Spinal cord (tissue), 9 donors: ENCODE measurements at regions not wholly inside any gene's neighbourhood (a gene's known extent, or its start where the extent isn't known, plus 50 kb on each side); places are given as distances from the start of the nearest gene placed in this dataset.
A peak's percentile ranks its signal among the peaks of the same experiment; 100 is the strongest.
"Not testable (repeated sequence)": the region's sequence is repeated elsewhere in the genome, so short reads cannot be mapped to it uniquely, and the experiment has no call there.

Source experiments
- DNase-seq, 6 donors: peaks; one replicate each; pipeline versions ENCODE4 v3.0.0 to v3.0.0-alpha.2; 2013 to 2015; ENCODE audit warnings: low spot score in 6 of 6, low read depth in 4 of 6
- H3K27ac ChIP-seq: one replicate; pipeline ENCODE4 v1.5.1; 2013; ENCODE audit warnings: low read depth, low read length, control low read depth
- H3K27me3 ChIP-seq: one replicate; pipeline ENCODE4 v1.6.1; 2013; ENCODE audit warnings: low read length; ENCODE audit not compliant: control insufficient read depth, insufficient read depth
- H3K36me3 ChIP-seq: one replicate; pipeline ENCODE4 v1.6.1; 2013; ENCODE audit warnings: low read length; ENCODE audit not compliant: control insufficient read depth, insufficient read depth
- H3K4me1 ChIP-seq: one replicate; pipeline ENCODE4 v1.6.1; 2013; ENCODE audit warnings: low read length; ENCODE audit not compliant: control insufficient read depth, insufficient read depth
- H3K4me3 ChIP-seq: one replicate; pipeline ENCODE4 v1.5.1; 2013; ENCODE audit warnings: low read depth, low read length, control low read depth
- H3K9me3 ChIP-seq: one replicate; pipeline ENCODE4 v1.6.1; 2013; ENCODE audit warnings: low read length; ENCODE audit not compliant: control insufficient read depth, insufficient read depth
- WGBS: methylation state at CpG from one replicate; pipeline ENCODE4 v1.1.5; 2013; ENCODE audit warnings: missing lambda C conversion rate; ENCODE audit not compliant: insufficient coverage; 5-methylcytosine and 5-hydroxymethylcytosine counted together
- donor health status: healthy.

DNA sequence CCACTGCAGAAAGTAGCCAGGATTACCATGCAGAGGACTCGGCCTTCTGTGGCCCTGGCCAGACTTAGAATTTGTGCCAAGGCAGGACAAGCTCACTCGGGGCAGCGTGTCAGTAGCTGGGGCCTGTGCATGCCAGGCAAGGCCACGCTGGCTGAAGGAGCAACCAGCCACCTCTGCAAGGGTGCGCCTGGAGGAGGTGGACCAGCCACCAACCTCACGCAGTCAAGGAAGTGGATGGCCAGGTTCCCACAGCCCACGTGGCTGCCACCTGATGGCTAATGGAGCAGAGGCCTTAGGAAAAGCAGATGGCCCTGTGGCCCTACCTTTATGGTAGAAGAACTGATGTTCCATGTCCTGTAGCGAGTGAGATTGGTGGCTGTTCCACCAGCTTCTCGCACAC is 107.9 kb downstream of the CCDC74A start:
- no peaks in the 10 kb centered on the region for H3K36me3 ChIP-seq
- H3K27ac ChIP-seq = no peak overlapping the region
- no peaks in the 10 kb centered on the region for H3K9me3 ChIP-seq
- no peak for DNase-seq
- no peaks in the 10 kb centered on the region for H3K27me3 ChIP-seq
- WGBS = 91% methylated on average over 8 of the region's 9 CpGs
- H3K4me1 ChIP-seq = no peaks in the 10 kb centered on the region
- no peak overlapping the region for H3K4me3 ChIP-seq

GRCh38 chr2:131636704-131637308 is 109.1 kb downstream of the CCDC74A start:
- H3K9me3 ChIP-seq, DNase-seq, H3K4me3 ChIP-seq, H3K36me3 ChIP-seq, H3K4me1 ChIP-seq, H3K27ac ChIP-seq, H3K27me3 ChIP-seq: not testable (repeated sequence)
- 76% methylated on average over 4 of the region's 7 CpGs for WGBS

GRCh38 chr2:131639001-131639620 is 111.4 kb downstream of the CCDC74A start:
- DNase-seq, H3K4me3 ChIP-seq, H3K27ac ChIP-seq, H3K9me3 ChIP-seq, H3K4me1 ChIP-seq, H3K36me3 ChIP-seq, H3K27me3 ChIP-seq: not testable (repeated sequence)
- WGBS = no CpG with 5 or more reads among the region's 4 CpGs

DNA sequence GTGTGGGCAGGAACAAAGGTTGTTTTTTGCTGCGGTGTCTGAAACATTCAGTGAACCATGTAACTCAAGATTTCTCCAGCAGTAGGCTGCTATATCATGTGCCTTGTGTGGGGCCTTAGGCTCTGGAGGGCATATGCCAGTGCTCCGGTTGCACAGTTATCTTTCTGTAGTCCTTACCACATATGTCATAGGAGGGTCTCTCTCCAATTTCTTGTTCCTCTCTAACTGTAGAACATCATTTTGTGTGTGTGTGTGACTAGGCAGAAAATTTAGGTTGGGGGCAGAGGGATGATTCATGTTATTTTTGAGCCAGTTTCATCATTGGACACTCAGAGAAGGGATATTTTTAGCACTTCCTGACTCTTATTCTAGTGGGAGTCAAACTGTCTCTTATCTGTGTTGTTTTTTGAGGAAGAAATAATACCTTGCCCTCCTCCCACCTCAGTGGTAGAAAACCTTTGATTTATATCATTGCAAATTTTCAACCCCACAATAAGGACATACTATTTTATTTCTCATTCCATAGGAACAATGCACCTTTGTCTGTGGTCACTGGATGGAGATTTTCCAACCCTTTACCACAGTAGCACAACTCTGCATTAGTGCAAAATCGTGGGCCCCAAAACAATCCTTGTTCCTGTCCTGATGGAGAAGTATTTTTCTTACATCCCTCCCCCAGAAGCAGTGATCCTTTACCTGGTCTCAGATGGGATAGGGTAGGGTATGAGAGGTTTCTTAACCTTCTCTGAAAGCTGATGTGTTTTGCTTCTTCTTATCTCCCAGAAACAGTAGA is 113.9 kb downstream of the CCDC74A start:
- no CpG with 5 or more reads among the region's 3 CpGs for WGBS
- H3K9me3 ChIP-seq = no peaks in the 10 kb centered on the region
- H3K4me1 ChIP-seq = peaks cover 2% of the 10 kb centered on the region
- no peaks in the 10 kb centered on the region for H3K36me3 ChIP-seq
- H3K27ac ChIP-seq = no peak overlapping the region
- DNase-seq = no peak
- no peaks in the 10 kb centered on the region for H3K27me3 ChIP-seq
- H3K4me3 ChIP-seq = no peak overlapping the region

DNA sequence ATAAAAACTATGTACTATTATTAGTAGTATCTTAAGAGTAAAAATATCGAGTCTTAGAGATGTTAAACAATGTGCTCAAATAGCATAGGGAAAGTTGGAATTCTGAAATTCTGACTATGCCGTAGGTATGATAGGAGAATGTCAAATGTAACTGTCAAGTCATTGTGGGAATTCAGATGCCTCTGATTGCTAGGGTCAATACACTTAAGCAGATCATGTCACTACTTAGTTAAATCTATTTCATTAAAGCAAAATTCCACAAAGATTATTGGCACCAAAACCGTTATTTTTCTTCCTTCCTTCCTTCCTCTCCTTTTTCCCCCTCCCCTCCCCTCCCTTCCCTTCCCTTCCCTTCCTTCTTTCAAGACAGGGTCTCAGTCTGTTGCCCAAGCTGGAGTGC is 115.5 kb downstream of the CCDC74A start:
- WGBS = 69% methylated on average over 1 of the region's 3 CpGs
- H3K9me3 ChIP-seq, H3K4me3 ChIP-seq, H3K36me3 ChIP-seq, H3K27me3 ChIP-seq, DNase-seq, H3K4me1 ChIP-seq, H3K27ac ChIP-seq: not testable (repeated sequence)

- WGBS = 90% methylated on average over 14 of the region's 14 CpGs
- no peak for DNase-seq
- peaks cover 8% of the 10 kb centered on the region for H3K4me1 ChIP-seq
- no peaks in the 10 kb centered on the region for H3K9me3 ChIP-seq
- no peak overlapping the region for H3K4me3 ChIP-seq
- H3K27me3 ChIP-seq = peaks cover 5% of the 10 kb centered on the region
- no peak overlapping the region for H3K27ac ChIP-seq
- no peaks in the 10 kb centered on the region for H3K36me3 ChIP-seq
These were observed 117.6 kb downstream of the CCDC74A start for GRCh38 chr2:131645177-131645765.

GRCh38 chr2:131646220-131646619 is 118.5 kb downstream of the CCDC74A start:
- 88% methylated on average over 14 of the region's 15 CpGs for WGBS
- H3K27ac ChIP-seq, H3K4me1 ChIP-seq, DNase-seq, H3K9me3 ChIP-seq, H3K4me3 ChIP-seq, H3K36me3 ChIP-seq, H3K27me3 ChIP-seq: not testable (repeated sequence)

- peak in 2 of 6 donors; percentile 4 to 27 for DNase-seq
- Histone ChIP-seq H3K36me3 (no peaks in the 10 kb centered on the region), H3K4me1 (peaks cover 8% of the 10 kb centered on the region), H3K9me3 (no peaks in the 10 kb centered on the region), H3K27ac (no peak overlapping the region), H3K4me3 (no peak overlapping the region), H3K27me3 (peaks cover 5% of the 10 kb centered on the region)
- WGBS = 32% methylated on average over 47 of the region's 47 CpGs
These were observed 119.1 kb downstream of the CCDC74A start for GRCh38 chr2:131646669-131647297.

- peak in 1 of 6 donors; percentile 18 for DNase-seq
- H3K27ac ChIP-seq, H3K27me3 ChIP-seq, H3K4me1 ChIP-seq, H3K9me3 ChIP-seq, H3K4me3 ChIP-seq, H3K36me3 ChIP-seq: not testable (repeated sequence)
- WGBS = no CpG with 5 or more reads among the region's 3 CpGs
These were observed 120.9 kb downstream of the CCDC74A start for GRCh38 chr2:131648565-131648964.
